ENCODE measurements at regions not wholly inside any gene's neighbourhood (a gene's known extent, or its start where the extent isn't known, plus 50 kb on each side); places are given as distances from the start of the nearest gene placed in this dataset.

- TF ChIP-seq POLR2AphosphoS5 (IDR thresholded peaks at IDR 0.05; ENCODE audit: low read depth, low read length) (no peak), CTCF (IDR thresholded peaks at IDR 0.05) (no peak)
These were observed 1508.3 kb downstream of the RAPGEF2 start for GRCh38 chr4:160611181-160611580.

Data from Panc1 (cell line).